Pancreas (tissue), 10 donors: ENCODE measurements at regions not wholly inside any gene's neighbourhood (a gene's known extent, or its start where the extent isn't known, plus 50 kb on each side); places are given as distances from the start of the nearest gene placed in this dataset.
"Not testable (repeated sequence)": the region's sequence is repeated elsewhere in the genome, so short reads cannot be mapped to it uniquely, and the experiment has no call there.

ENCODE experiments used
- ATAC-seq, 4 donors: fragments of 200-7000 bp; cut with Tn5 transposase; one replicate each; pipeline versions ENCODE4 v1.8.0 to v1.9.1; 2020; ENCODE audit warnings: mild to moderate bottlenecking in 4 of 4, moderate library complexity in 4 of 4
- DNase-seq, 6 donors: peaks; one replicate each; pipeline ENCODE4 v3.0.0-alpha.2; 2020
- FAIRE-seq: peaks from 2 replicates; lab custom pipeline; 2012; peaks lifted over from hg19 to GRCh38; lab: Jason Lieb, UNC
- H3K27ac ChIP-seq, 4 donors: fragments of 200-600 bp; sonication (generic); 1 replicate in 3 of 4; 2 replicates in 1 of 4; pipeline versions ENCODE4 v1.5.0 to v1.8.0; 2020
- H3K27me3 ChIP-seq, 4 donors: fragments of 200-600 bp; one replicate each; pipeline ENCODE4 v1.8.0; 2021
- H3K36me3 ChIP-seq, 3 donors: fragments of 200-600 bp; sonication (generic) in 1 of 3; one replicate each; pipeline versions ENCODE4 v1.5.0 to v1.8.0; 2020 to 2021
- H3K4me1 ChIP-seq, 3 donors: fragments of 200-600 bp; one replicate each; pipeline ENCODE4 v1.8.0; 2021
- H3K4me3 ChIP-seq, 4 donors: fragments of 200-600 bp; sonication (generic) in 2 of 4; one replicate each; pipeline versions ENCODE4 v1.5.0 to v1.8.0; 2020 to 2021
- H3K9me3 ChIP-seq, 4 donors: fragments of 200-600 bp; one replicate each; pipeline ENCODE4 v1.8.0; 2021
- WGBS, 2 donors: extraction: QIAGEN DNeasy Blood & Tissue Kit; methylation state at CpG; one replicate each; pipeline ENCODE4 v1.1.7; 2013; 5-methylcytosine and 5-hydroxymethylcytosine counted together
- intact Hi-C, 3 donors: fragments of 100-400 bp; cut with DNase I; formaldehyde crosslinking; loops; one replicate each; pipeline versions ENCODE4 v1.11.1 to v1.14.2; 2022
- TF ChIP-seq, protein P1 (sequence below), 4 donors: fragments of 200-600 bp; sonication (generic) in 3 of 4; IDR thresholded peaks; one replicate each; pipeline versions ENCODE4 v1.5.0 to v1.8.0; 2021; ENCODE audit warnings: antibody characterized with exemption in 4 of 4
- donor health status: healthy with polysubstance abuse.
- donor health status: DM: no; HTN: no; CAD: no; lungs with moderate emphysema.
- donor health status: DM: no; HTN: no; CAD: no.
- donor health status: control.
- donor health status: control.
- donor health status: Bipolar disorder and iron deficiency.
- donor health status: DM: yes; HTN: yes; CAD: no.
- donor health status: DM: no; HTN: no; CAD: no.
- donor health status: DM: no; HTN: no; CAD: no.
- donor health status: DM: yes; HTN: yes; CAD: no.

DNA sequence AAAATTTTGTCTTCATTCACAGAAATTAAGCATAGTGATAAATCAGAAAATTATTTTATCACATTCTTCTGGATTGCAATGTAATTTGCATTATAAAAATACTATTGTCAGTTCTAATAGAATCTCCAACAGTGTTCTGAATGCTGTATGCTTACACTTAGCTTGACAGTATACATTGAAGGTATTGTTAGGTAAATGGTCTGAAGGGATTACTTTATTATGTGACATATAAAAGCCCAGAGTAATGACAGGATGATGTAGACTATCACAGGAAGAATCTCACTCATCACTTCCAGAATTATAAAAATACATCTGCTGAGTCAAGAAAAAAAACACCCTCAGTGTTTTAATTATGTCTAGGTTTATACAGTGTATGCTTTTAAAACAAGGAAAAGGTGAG lies 1532.5 kb upstream of the RAG2 start:
- H3K27ac ChIP-seq, result no peak overlapping the region
- ATAC-seq, result no peak
- intact Hi-C loops, result no loop called here
- no peak overlapping the region for H3K4me3 ChIP-seq
- no peaks in the 10 kb centered on the region for H3K36me3 ChIP-seq
- no peak for FAIRE-seq
- DNase-seq, result no peak
- no peaks in the 10 kb centered on the region for H3K9me3 ChIP-seq
- H3K27me3 ChIP-seq, result no peaks in the 10 kb centered on the region
- TF ChIP-seq, protein P1, sequence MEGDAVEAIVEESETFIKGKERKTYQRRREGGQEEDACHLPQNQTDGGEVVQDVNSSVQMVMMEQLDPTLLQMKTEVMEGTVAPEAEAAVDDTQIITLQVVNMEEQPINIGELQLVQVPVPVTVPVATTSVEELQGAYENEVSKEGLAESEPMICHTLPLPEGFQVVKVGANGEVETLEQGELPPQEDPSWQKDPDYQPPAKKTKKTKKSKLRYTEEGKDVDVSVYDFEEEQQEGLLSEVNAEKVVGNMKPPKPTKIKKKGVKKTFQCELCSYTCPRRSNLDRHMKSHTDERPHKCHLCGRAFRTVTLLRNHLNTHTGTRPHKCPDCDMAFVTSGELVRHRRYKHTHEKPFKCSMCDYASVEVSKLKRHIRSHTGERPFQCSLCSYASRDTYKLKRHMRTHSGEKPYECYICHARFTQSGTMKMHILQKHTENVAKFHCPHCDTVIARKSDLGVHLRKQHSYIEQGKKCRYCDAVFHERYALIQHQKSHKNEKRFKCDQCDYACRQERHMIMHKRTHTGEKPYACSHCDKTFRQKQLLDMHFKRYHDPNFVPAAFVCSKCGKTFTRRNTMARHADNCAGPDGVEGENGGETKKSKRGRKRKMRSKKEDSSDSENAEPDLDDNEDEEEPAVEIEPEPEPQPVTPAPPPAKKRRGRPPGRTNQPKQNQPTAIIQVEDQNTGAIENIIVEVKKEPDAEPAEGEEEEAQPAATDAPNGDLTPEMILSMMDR (IDR thresholded peaks at IDR 0.05), result no peak
- no peaks in the 10 kb centered on the region for H3K4me1 ChIP-seq

- Histone ChIP-seq H3K4me1 (no peaks in the 10 kb centered on the region), H3K36me3 (no peaks in the 10 kb centered on the region), H3K27ac (no peak overlapping the region), H3K27me3 (no peaks in the 10 kb centered on the region), H3K4me3 (no peak overlapping the region), H3K9me3 (no peaks in the 10 kb centered on the region)
- 72 to 79% methylated on average over 9 of the region's 9 CpGs for WGBS, 2 donors
- ATAC-seq (no peak), FAIRE-seq (no peak), DNase-seq (no peak)
- intact Hi-C loops, result no loop called here
- TF ChIP-seq, protein P1 (IDR thresholded peaks at IDR 0.05), result no peak
Measured at GRCh38 chr11:38123673-38124072, 1525.6 kb upstream of the RAG2 start.

DNA sequence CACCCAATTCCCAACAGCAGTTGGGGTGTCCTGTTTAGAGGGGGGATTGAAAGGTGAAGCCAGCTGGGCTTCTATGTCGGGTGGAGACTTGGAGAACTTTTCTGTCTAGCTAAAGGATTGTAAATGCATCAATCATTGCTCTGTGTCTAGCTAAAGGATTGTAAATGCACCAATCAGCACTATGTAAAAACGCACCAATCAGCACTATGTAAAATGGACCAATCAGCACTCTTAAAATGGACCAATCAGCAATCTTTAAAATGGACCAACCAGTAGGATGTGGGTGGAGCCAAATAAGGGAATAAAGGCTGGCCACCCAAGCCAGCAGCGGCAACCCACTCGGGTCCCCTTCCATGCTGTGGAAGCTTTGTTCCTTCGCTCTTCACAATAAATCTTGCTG lies 1518.6 kb upstream of the RAG2 start:
- H3K27ac ChIP-seq, intact Hi-C loops, H3K36me3 ChIP-seq, H3K4me3 ChIP-seq, FAIRE-seq, H3K9me3 ChIP-seq, ATAC-seq, DNase-seq, H3K4me1 ChIP-seq, H3K27me3 ChIP-seq: not testable (repeated sequence)
- 91 to 96% methylated on average over 5 of the region's 5 CpGs for WGBS, 2 donors

GRCh38 chr11:38115381-38115780 lies 1517.3 kb upstream of the RAG2 start:
- H3K27ac ChIP-seq, FAIRE-seq, intact Hi-C loops, H3K27me3 ChIP-seq, H3K4me1 ChIP-seq, ATAC-seq, H3K4me3 ChIP-seq, DNase-seq, H3K9me3 ChIP-seq, H3K36me3 ChIP-seq: not testable (repeated sequence)
- WGBS, 2 donors, result 48 to 49% methylated on average over 3 of the region's 3 CpGs

GRCh38 chr11:38100836-38101462 lies 1502.9 kb upstream of the RAG2 start:
- intact Hi-C loops, result no loop called here
- DNase-seq, result no peak
- no peak for FAIRE-seq
- TF ChIP-seq, protein P1 (IDR thresholded peaks at IDR 0.05), result no peak
- Histone ChIP-seq H3K9me3 (no peaks in the 10 kb centered on the region), H3K4me1 (no peaks in the 10 kb centered on the region), H3K4me3 (no peak overlapping the region), H3K27me3 (no peaks in the 10 kb centered on the region), H3K27ac (no peak overlapping the region), H3K36me3 (no peaks in the 10 kb centered on the region)
- 73 to 83% methylated on average over 4 of the region's 4 CpGs for WGBS, 2 donors
- no peak for ATAC-seq

GRCh38 chr11:38095268-38095667 lies 1497.2 kb upstream of the RAG2 start:
- Histone ChIP-seq H3K27ac (no peak overlapping the region), H3K36me3 (no peaks in the 10 kb centered on the region), H3K9me3 (no peaks in the 10 kb centered on the region), H3K4me1 (no peaks in the 10 kb centered on the region), H3K4me3 (no peak overlapping the region), H3K27me3 (no peaks in the 10 kb centered on the region)
- WGBS, 2 donors, result 56 to 64% methylated on average over 2 of the region's 2 CpGs
- TF ChIP-seq, protein P1 (IDR thresholded peaks at IDR 0.05), result no peak
- ATAC-seq (no peak), DNase-seq (no peak), FAIRE-seq (no peak)
- intact Hi-C loops, result no loop called here
